ENCODE measurements at regions not wholly inside any gene's neighbourhood (a gene's known extent, or its start where the extent isn't known, plus 50 kb on each side); places are given as distances from the start of the nearest gene placed in this dataset.

GRCh38 chr2:13876491-13877037 lies 756.0 kb upstream of the LRATD1 start:
- DNase-seq: no peak
- Histone ChIP-seq H3K4me1 (ENCODE audit: insufficient read depth) (no peaks in the 10 kb centered on the region), H2AFZ (no peak overlapping the region), H3K36me3 (ENCODE audit: low read depth) (no peaks in the 10 kb centered on the region), H3K4me2 (ENCODE audit: unreplicated experiment) (no peak overlapping the region), H3K4me3 (no peak overlapping the region), H3K9me2 (ENCODE audit: insufficient read depth) (no peaks in the 10 kb centered on the region), H3F3A (ENCODE audit: insufficient read depth) (no peaks in the 10 kb centered on the region), H4K20me1 (ENCODE audit: insufficient read depth) (no peaks in the 10 kb centered on the region), H3K27ac (no peak overlapping the region), H3K9me3 (ENCODE audit: low read depth) (no peaks in the 10 kb centered on the region), H3K9ac (no peak overlapping the region), H3K27me3 (replicated peaks; ENCODE audit: insufficient read depth) (no peaks in the 10 kb centered on the region), H3K79me2 (ENCODE audit: insufficient read depth) (no peaks in the 10 kb centered on the region)
- no peak for TF ChIP-seq EZH2phosphoT487 (IDR thresholded peaks at IDR 0.05; ENCODE audit: insufficient read depth, low read depth)
- no peak for TF ChIP-seq EZH2 (IDR thresholded peaks at IDR 0.05; ENCODE audit: insufficient read depth, poor library complexity, severe bottlenecking)
- in situ Hi-C loops (cut with MboI): no loop called here
- WGBS, 2 experiments (ENCODE audit: low coverage in 1 of 2, low lambda C conversion rate in 2 of 2, missing lambda C conversion rate in 2 of 2): 26 to 27% methylated on average over 10 of the region's 10 CpGs

DNA sequence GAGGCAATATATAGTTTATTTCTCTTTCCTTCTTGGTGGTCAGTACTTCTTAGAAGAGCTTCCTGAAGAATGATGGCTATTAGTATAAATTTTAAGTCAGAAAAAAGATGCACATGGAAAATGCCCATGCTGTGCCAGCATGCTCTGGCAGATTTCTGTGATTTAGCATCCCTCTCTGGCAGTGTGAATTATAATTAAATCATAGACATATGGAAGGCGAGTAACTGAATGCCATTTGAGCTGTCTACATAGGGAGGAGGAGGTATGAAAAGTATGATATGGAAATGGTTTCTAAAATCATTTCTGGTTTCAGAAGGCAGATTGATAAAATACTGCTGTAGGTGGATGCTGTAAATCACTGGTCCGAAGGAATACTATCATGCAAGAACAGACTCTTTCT lies 754.9 kb upstream of the LRATD1 start:
- H3K4me2 ChIP-seq (ENCODE audit: unreplicated experiment): no peak overlapping the region
- H3K79me2 ChIP-seq (ENCODE audit: insufficient read depth): no peaks in the 10 kb centered on the region
- H3K4me1 ChIP-seq (ENCODE audit: insufficient read depth): no peaks in the 10 kb centered on the region
- 22 to 26% methylated on average over 2 of the region's 2 CpGs for WGBS, 2 experiments (ENCODE audit: low coverage in 1 of 2, low lambda C conversion rate in 2 of 2, missing lambda C conversion rate in 2 of 2)
- H3K27ac ChIP-seq: no peak overlapping the region
- H3K9ac ChIP-seq: no peak overlapping the region
- H3K27me3 ChIP-seq (replicated peaks; ENCODE audit: insufficient read depth): no peaks in the 10 kb centered on the region
- H3K4me3 ChIP-seq: no peak overlapping the region
- H4K20me1 ChIP-seq (ENCODE audit: insufficient read depth): no peaks in the 10 kb centered on the region
- H3F3A ChIP-seq (ENCODE audit: insufficient read depth): no peaks in the 10 kb centered on the region
- in situ Hi-C loops (cut with MboI): no loop called here
- H3K9me2 ChIP-seq (ENCODE audit: insufficient read depth): no peaks in the 10 kb centered on the region
- H3K36me3 ChIP-seq (ENCODE audit: low read depth): no peaks in the 10 kb centered on the region
- no peak for TF ChIP-seq EZH2 (IDR thresholded peaks at IDR 0.05; ENCODE audit: insufficient read depth, poor library complexity, severe bottlenecking)
- TF ChIP-seq EZH2phosphoT487 (IDR thresholded peaks at IDR 0.05; ENCODE audit: insufficient read depth, low read depth): no peak
- H2AFZ ChIP-seq: no peak overlapping the region
- DNase-seq: no peak
- no peaks in the 10 kb centered on the region for H3K9me3 ChIP-seq (ENCODE audit: low read depth)

GRCh38 chr2:13884291-13884976 lies 748.1 kb upstream of the LRATD1 start:
- H3K4me3 ChIP-seq: no peak overlapping the region
- no peaks in the 10 kb centered on the region for H3K4me1 ChIP-seq (ENCODE audit: insufficient read depth)
- no peak overlapping the region for H3K9ac ChIP-seq
- no peaks in the 10 kb centered on the region for H3F3A ChIP-seq (ENCODE audit: insufficient read depth)
- H3K9me3 ChIP-seq (ENCODE audit: low read depth): peaks cover 3% of the 10 kb centered on the region
- TF ChIP-seq EZH2phosphoT487 (IDR thresholded peaks at IDR 0.05; ENCODE audit: insufficient read depth, low read depth): no peak
- TF ChIP-seq EZH2 (IDR thresholded peaks at IDR 0.05; ENCODE audit: insufficient read depth, poor library complexity, severe bottlenecking): no peak
- no peaks in the 10 kb centered on the region for H3K9me2 ChIP-seq (ENCODE audit: insufficient read depth)
- H2AFZ ChIP-seq: no peak overlapping the region; the same call in 1 of the 2 replicates
- H3K36me3 ChIP-seq (ENCODE audit: low read depth): no peaks in the 10 kb centered on the region
- H4K20me1 ChIP-seq (ENCODE audit: insufficient read depth): no peaks in the 10 kb centered on the region
- H3K27me3 ChIP-seq (replicated peaks; ENCODE audit: insufficient read depth): no peaks in the 10 kb centered on the region
- H3K27ac ChIP-seq: peak overlapping the region; percentile 12
- DNase-seq: peak; percentile 64
- no peaks in the 10 kb centered on the region for H3K79me2 ChIP-seq (ENCODE audit: insufficient read depth)
- WGBS, 2 experiments (ENCODE audit: low coverage in 1 of 2, low lambda C conversion rate in 2 of 2, missing lambda C conversion rate in 2 of 2): 27% methylated on average over 3 of the region's 3 CpGs
- no peak overlapping the region for H3K4me2 ChIP-seq (ENCODE audit: unreplicated experiment)
- in situ Hi-C loops (cut with MboI): no loop called here

GRCh38 chr2:13901526-13901925 lies 731.0 kb upstream of the LRATD1 start:
- DNase-seq: no peak
- TF ChIP-seq EZH2 (IDR thresholded peaks at IDR 0.05; ENCODE audit: insufficient read depth, poor library complexity, severe bottlenecking) (no peak), EZH2phosphoT487 (IDR thresholded peaks at IDR 0.05; ENCODE audit: insufficient read depth, low read depth) (no peak)
- Histone ChIP-seq H2AFZ (no peak overlapping the region), H3K4me3 (no peak overlapping the region), H3K79me2 (ENCODE audit: insufficient read depth) (no peaks in the 10 kb centered on the region), H3K36me3 (ENCODE audit: low read depth) (no peaks in the 10 kb centered on the region), H3F3A (ENCODE audit: insufficient read depth) (no peaks in the 10 kb centered on the region), H3K27me3 (replicated peaks; ENCODE audit: insufficient read depth) (no peaks in the 10 kb centered on the region), H3K4me2 (ENCODE audit: unreplicated experiment) (no peak overlapping the region), H3K9me2 (ENCODE audit: insufficient read depth) (no peaks in the 10 kb centered on the region), H3K4me1 (ENCODE audit: insufficient read depth) (no peaks in the 10 kb centered on the region), H3K27ac (no peak overlapping the region), H3K9me3 (ENCODE audit: low read depth) (no peaks in the 10 kb centered on the region), H3K9ac (no peak overlapping the region), H4K20me1 (ENCODE audit: insufficient read depth) (no peaks in the 10 kb centered on the region)
- in situ Hi-C loops (cut with MboI): no loop called here
- 21 to 38% methylated on average over 1 of the region's 1 CpG for WGBS, 2 experiments (ENCODE audit: low coverage in 1 of 2, low lambda C conversion rate in 2 of 2, missing lambda C conversion rate in 2 of 2)

Measured in GM23248 (cell line).